ENCODE measurements at regions not wholly inside any gene's neighbourhood (a gene's known extent, or its start where the extent isn't known, plus 50 kb on each side); places are given as distances from the start of the nearest gene placed in this dataset.
A peak's percentile ranks its signal among the peaks of the same experiment; 100 is the strongest.

DNA sequence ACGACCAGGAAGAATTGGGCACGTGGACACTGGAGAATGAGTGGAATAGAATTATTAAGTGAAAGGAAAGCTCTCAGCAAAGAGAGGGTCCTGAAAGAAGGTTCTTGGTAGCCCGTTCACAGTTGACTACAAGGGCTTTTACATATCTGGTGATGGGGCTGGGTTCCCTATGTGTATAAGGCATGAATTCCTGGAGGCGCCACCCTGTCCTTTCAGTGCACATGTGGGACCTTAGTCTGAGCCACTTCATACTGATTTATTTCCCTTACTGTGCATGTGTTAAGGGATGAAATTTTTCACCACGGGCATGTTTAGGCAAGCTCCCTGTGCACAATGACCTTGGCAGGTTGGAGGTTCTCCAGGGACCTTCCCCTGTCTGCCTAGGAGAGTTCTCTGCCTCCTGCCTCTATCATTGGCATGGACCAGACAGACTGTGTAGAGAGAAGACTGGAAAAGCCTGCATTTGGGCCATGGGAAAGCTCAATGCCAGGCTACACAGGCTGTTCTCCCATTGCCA is 145.9 kb upstream of the ITGB1 start:
- H3K4me1 ChIP-seq (ENCODE audit: control insufficient read depth, extremely low read depth, insufficient read depth, low read length), result peaks cover 17% of the 10 kb centered on the region
- H4K20me1 ChIP-seq (ENCODE audit: control insufficient read depth, extremely low read depth, insufficient read depth, low read length), result no peaks in the 10 kb centered on the region
- no peak overlapping the region for H3K27ac ChIP-seq (ENCODE audit: control insufficient read depth, insufficient read depth, low read length)
- no peaks in the 10 kb centered on the region for H3K79me2 ChIP-seq (ENCODE audit: control insufficient read depth, insufficient read depth, low read length)
- no peak overlapping the region for H3K9ac ChIP-seq (ENCODE audit: control insufficient read depth, extremely low read depth, insufficient read depth, low read length)
- FAIRE-seq (peak; percentile 93), DNase-seq (ENCODE audit: low read depth, low spot score) (no peak)
- dilution Hi-C loops (cut with MboI; ENCODE audit: extremely low pct_ligation_motif_present, low sequenced_read_pairs), result no loop called here
- H3K4me3 ChIP-seq (ENCODE audit: control insufficient read depth in 2 of 3, extremely low read depth in 1 of 3, insufficient read depth in 2 of 3, low read depth in 1 of 3, low read length in 3 of 3), result no peak overlapping the region
- TF ChIP-seq EZH2 (IDR thresholded peaks at IDR 0.05; ENCODE audit: low read length), result no peak
- peak overlapping the region; percentile 21 for H2AFZ ChIP-seq (ENCODE audit: control insufficient read depth, low read length)
- no peak overlapping the region for H3K4me2 ChIP-seq (ENCODE audit: control insufficient read depth, extremely low read depth, insufficient read depth, low read depth, low read length)
- H3K36me3 ChIP-seq (ENCODE audit: control insufficient read depth in 2 of 2, extremely low read depth in 1 of 2, insufficient read depth in 2 of 2, low read length in 2 of 2), result no peaks in the 10 kb centered on the region
- H3K9me3 ChIP-seq (ENCODE audit: control insufficient read depth, low read depth, low read length), result no peaks in the 10 kb centered on the region
- H3K9me1 ChIP-seq (ENCODE audit: control insufficient read depth, extremely low read depth, insufficient read depth, low read length), result no peaks in the 10 kb centered on the region
- H3K27me3 ChIP-seq (ENCODE audit: control insufficient read depth, extremely low read depth, insufficient read depth, low read length), result no peaks in the 10 kb centered on the region

DNA sequence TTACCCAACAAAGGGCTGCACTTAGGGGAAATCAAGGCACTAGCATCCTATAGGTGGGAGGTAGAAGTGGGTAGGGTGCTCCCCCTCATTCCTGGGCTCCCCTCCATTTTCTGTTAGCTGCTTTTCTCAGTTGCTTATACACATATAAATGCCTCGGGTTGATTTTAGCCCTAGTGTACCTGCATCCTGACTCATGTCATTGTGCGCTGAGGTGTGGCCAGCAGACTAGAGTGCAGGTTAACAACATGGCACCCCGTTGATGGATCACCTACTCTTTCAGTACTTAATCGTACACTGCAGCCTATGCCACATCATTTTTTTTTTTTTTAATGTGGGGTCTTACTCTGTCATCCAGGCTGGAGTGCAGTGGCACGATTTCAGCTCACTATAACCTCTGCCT is 144.0 kb upstream of the ITGB1 start:
- no peak for DNase-seq (ENCODE audit: low read depth, low spot score)

More for the DNA sequence above, 144.0 kb upstream of the ITGB1 start:
- Histone ChIP-seq H3K4me1 (ENCODE audit: control insufficient read depth, extremely low read depth, insufficient read depth, low read length) (peaks cover 17% of the 10 kb centered on the region), H3K9ac (ENCODE audit: control insufficient read depth, extremely low read depth, insufficient read depth, low read length) (no peak overlapping the region), H4K20me1 (ENCODE audit: control insufficient read depth, extremely low read depth, insufficient read depth, low read length) (no peaks in the 10 kb centered on the region), H2AFZ (ENCODE audit: control insufficient read depth, low read length) (no peak overlapping the region), H3K9me3 (ENCODE audit: control insufficient read depth, low read depth, low read length) (no peaks in the 10 kb centered on the region), H3K4me2 (ENCODE audit: control insufficient read depth, extremely low read depth, insufficient read depth, low read depth, low read length) (no peak overlapping the region), H3K79me2 (ENCODE audit: control insufficient read depth, insufficient read depth, low read length) (no peaks in the 10 kb centered on the region), H3K27me3 (ENCODE audit: control insufficient read depth, extremely low read depth, insufficient read depth, low read length) (no peaks in the 10 kb centered on the region), H3K27ac (ENCODE audit: control insufficient read depth, insufficient read depth, low read length) (no peak overlapping the region), H3K4me3 (ENCODE audit: control insufficient read depth in 2 of 3, extremely low read depth in 1 of 3, insufficient read depth in 2 of 3, low read depth in 1 of 3, low read length in 3 of 3) (no peak overlapping the region), H3K9me1 (ENCODE audit: control insufficient read depth, extremely low read depth, insufficient read depth, low read length) (no peaks in the 10 kb centered on the region), H3K36me3 (ENCODE audit: control insufficient read depth in 2 of 2, extremely low read depth in 1 of 2, insufficient read depth in 2 of 2, low read length in 2 of 2) (no peaks in the 10 kb centered on the region)
- dilution Hi-C loops (cut with MboI; ENCODE audit: extremely low pct_ligation_motif_present, low sequenced_read_pairs), result no loop called here
- no peak for FAIRE-seq
- TF ChIP-seq CTCF (optimal IDR thresholded peaks at IDR 0.05 in 1 of 3, IDR thresholded peaks at IDR 0.05 in 1 of 3, conservative IDR thresholded peaks at IDR 0.05 in 1 of 3; ENCODE audit: extremely low read depth in 1 of 3, insufficient read depth in 2 of 3, low read length in 3 of 3) (no peak), EZH2 (IDR thresholded peaks at IDR 0.05; ENCODE audit: low read length) (no peak)
